A673 (cell line): ENCODE measurements at regions not wholly inside any gene's neighbourhood (a gene's known extent, or its start where the extent isn't known, plus 50 kb on each side); places are given as distances from the start of the nearest gene placed in this dataset.

Experiments
- CTCF ChIP-seq: fragments of 300-800, 200-600 bp; sonication (generic); conservative IDR thresholded peaks from 2 replicates; pipeline ENCODE4 v1.5.1; 2017; ENCODE audit warnings: low read depth, mild to moderate bottlenecking, antibody characterized with exemption, low read length, moderate library complexity, mixed read lengths
- EZH2 ChIP-seq: fragments of 200-600 bp; sonication (generic); IDR thresholded peaks from 2 replicates; pipeline ENCODE4 v1.6.1; 2017; ENCODE audit warnings: borderline replicate concordance, low read depth, mild to moderate bottlenecking, mixed read lengths, antibody characterized with exemption, low read length; ENCODE audit not compliant: poor library complexity, severe bottlenecking

GRCh38 chr2:215659650-215660049, 223.8 kb upstream of the FN1 start:
- TF ChIP-seq CTCF (no peak), EZH2 (no peak)
